ENCODE measurements at regions not wholly inside any gene's neighbourhood (a gene's known extent, or its start where the extent isn't known, plus 50 kb on each side); places are given as distances from the start of the nearest gene placed in this dataset.

GRCh38 chr10:21162948-21163347, 265.8 kb upstream of the NEBL start:
- Histone ChIP-seq H3K9ac (ENCODE audit: low read depth, low read length, poor library complexity) (no peak overlapping the region), H3K79me1 (ENCODE audit: low read depth, low read length) (no peaks in the 10 kb centered on the region), H3K23ac (ENCODE audit: low read depth, low read length, poor library complexity) (no peak overlapping the region), H3K4me3 (ENCODE audit: low read length in 2 of 2) (no peak overlapping the region), H3K27me3 (ENCODE audit: control insufficient read depth in 3 of 3, insufficient read depth in 3 of 3, low read depth in 1 of 3, low read length in 3 of 3) (no peaks in the 10 kb centered on the region), H2AFZ (ENCODE audit: low read length) (no peak overlapping the region), H2BK5ac (ENCODE audit: low read length) (no peak overlapping the region), H3K27ac (replicated peaks; ENCODE audit: low read length) (no peak overlapping the region), H3K18ac (ENCODE audit: low read length) (no peak overlapping the region), H3K4me1 (ENCODE audit: control insufficient read depth in 2 of 2, insufficient read depth in 1 of 2, low read depth in 1 of 2, low read length in 2 of 2) (peaks cover 0 to 4% of the 10 kb centered on the region in 2 donors), H2BK15ac (ENCODE audit: low read length) (no peak overlapping the region), H3K4me2 (ENCODE audit: insufficient read depth, low read length, poor library complexity, severe bottlenecking) (no peak overlapping the region), H4K8ac (ENCODE audit: low read depth, low read length) (no peak overlapping the region), H2AK5ac (ENCODE audit: low read depth, low read length) (no peak overlapping the region), H2BK12ac (ENCODE audit: low read length) (no peak overlapping the region), H2BK120ac (ENCODE audit: low read depth, low read length) (no peak overlapping the region), H3K36me3 (replicated peaks in 1 of 2; ENCODE audit: control insufficient read depth in 2 of 2, insufficient read depth in 2 of 2, low read length in 2 of 2) (peaks cover 0 to 5% of the 10 kb centered on the region in 2 donors), H4K91ac (ENCODE audit: low read depth, low read length, poor library complexity) (no peak overlapping the region), H3K4ac (ENCODE audit: low read length) (no peak overlapping the region), H3K14ac (ENCODE audit: low read length) (no peak overlapping the region), H3K9me3 (replicated peaks in 1 of 2; ENCODE audit: control insufficient read depth in 2 of 2, insufficient read depth in 1 of 2, low read depth in 1 of 2, low read length in 2 of 2) (peaks cover 11 to 19% of the 10 kb centered on the region in 2 donors)
- DNase-seq (ENCODE audit: low spot score): no peak

GRCh38 chr10:21161647-21162046, 264.5 kb upstream of the NEBL start:
- Histone ChIP-seq H3K9me3 (replicated peaks in 1 of 2; ENCODE audit: control insufficient read depth in 2 of 2, insufficient read depth in 1 of 2, low read depth in 1 of 2, low read length in 2 of 2) (peaks cover 11 to 16% of the 10 kb centered on the region in 2 donors), H2BK15ac (ENCODE audit: low read length) (no peak overlapping the region), H4K8ac (ENCODE audit: low read depth, low read length) (no peak overlapping the region), H2BK5ac (ENCODE audit: low read length) (no peak overlapping the region), H2AK5ac (ENCODE audit: low read depth, low read length) (no peak overlapping the region), H3K27ac (replicated peaks; ENCODE audit: low read length) (peak overlapping the region; percentile 88), H3K9ac (ENCODE audit: low read depth, low read length, poor library complexity) (no peak overlapping the region), H2AFZ (ENCODE audit: low read length) (no peak overlapping the region), H3K23ac (ENCODE audit: low read depth, low read length, poor library complexity) (no peak overlapping the region), H3K4me2 (ENCODE audit: insufficient read depth, low read length, poor library complexity, severe bottlenecking) (no peak overlapping the region), H3K18ac (ENCODE audit: low read length) (no peak overlapping the region), H3K36me3 (replicated peaks in 1 of 2; ENCODE audit: control insufficient read depth in 2 of 2, insufficient read depth in 2 of 2, low read length in 2 of 2) (peaks cover 0 to 5% of the 10 kb centered on the region in 2 donors), H3K14ac (ENCODE audit: low read length) (no peak overlapping the region), H4K91ac (ENCODE audit: low read depth, low read length, poor library complexity) (no peak overlapping the region), H3K4ac (ENCODE audit: low read length) (no peak overlapping the region), H2BK120ac (ENCODE audit: low read depth, low read length) (no peak overlapping the region), H3K4me1 (ENCODE audit: control insufficient read depth in 2 of 2, insufficient read depth in 1 of 2, low read depth in 1 of 2, low read length in 2 of 2) (peaks cover 0 to 4% of the 10 kb centered on the region in 2 donors), H3K4me3 (ENCODE audit: low read length in 2 of 2) (no peak overlapping the region), H2BK12ac (ENCODE audit: low read length) (no peak overlapping the region), H3K79me1 (ENCODE audit: low read depth, low read length) (no peaks in the 10 kb centered on the region), H3K27me3 (ENCODE audit: control insufficient read depth in 3 of 3, insufficient read depth in 3 of 3, low read depth in 1 of 3, low read length in 3 of 3) (no peaks in the 10 kb centered on the region)
- DNase-seq (ENCODE audit: low spot score): peak; percentile 59
- WGBS, 2 donors (ENCODE audit: extremely low coverage in 2 of 2, insufficient read length in 2 of 2, insufficient replicate concordance in 1 of 2): no CpG with 5 or more reads among the region's 2 CpGs

- H2BK120ac ChIP-seq (ENCODE audit: low read depth, low read length): no peak overlapping the region
- H2BK15ac ChIP-seq (ENCODE audit: low read length): no peak overlapping the region
- H4K91ac ChIP-seq (ENCODE audit: low read depth, low read length, poor library complexity): no peak overlapping the region
- H3K9ac ChIP-seq (ENCODE audit: low read depth, low read length, poor library complexity): no peak overlapping the region
- H3K27ac ChIP-seq (replicated peaks; ENCODE audit: low read length): peak overlapping the region; percentile 88
- H3K9me3 ChIP-seq (replicated peaks in 1 of 2; ENCODE audit: control insufficient read depth in 2 of 2, insufficient read depth in 1 of 2, low read depth in 1 of 2, low read length in 2 of 2): peaks cover 11 to 13% of the 10 kb centered on the region in 2 donors
- WGBS, 2 donors (ENCODE audit: extremely low coverage in 2 of 2, insufficient read length in 2 of 2, insufficient replicate concordance in 1 of 2): no CpG with 5 or more reads among the region's 5 CpGs
- no peak overlapping the region for H3K4me2 ChIP-seq (ENCODE audit: insufficient read depth, low read length, poor library complexity, severe bottlenecking)
- no peak overlapping the region for H3K4ac ChIP-seq (ENCODE audit: low read length)
- peak; percentile 17 for DNase-seq (ENCODE audit: low spot score)
- no peak overlapping the region for H4K8ac ChIP-seq (ENCODE audit: low read depth, low read length)
- no peak overlapping the region for H2AFZ ChIP-seq (ENCODE audit: low read length)
- H3K4me3 ChIP-seq (ENCODE audit: low read length in 2 of 2): no peak overlapping the region
- H3K14ac ChIP-seq (ENCODE audit: low read length): no peak overlapping the region
- no peak overlapping the region for H2AK5ac ChIP-seq (ENCODE audit: low read depth, low read length)
- peaks cover 0 to 5% of the 10 kb centered on the region in 2 donors for H3K36me3 ChIP-seq (replicated peaks in 1 of 2; ENCODE audit: control insufficient read depth in 2 of 2, insufficient read depth in 2 of 2, low read length in 2 of 2)
- peaks cover 0 to 4% of the 10 kb centered on the region in 2 donors for H3K4me1 ChIP-seq (ENCODE audit: control insufficient read depth in 2 of 2, insufficient read depth in 1 of 2, low read depth in 1 of 2, low read length in 2 of 2)
- no peak overlapping the region for H3K23ac ChIP-seq (ENCODE audit: low read depth, low read length, poor library complexity)
- H2BK5ac ChIP-seq (ENCODE audit: low read length): no peak overlapping the region
- no peak overlapping the region for H2BK12ac ChIP-seq (ENCODE audit: low read length)
- H3K79me1 ChIP-seq (ENCODE audit: low read depth, low read length): no peaks in the 10 kb centered on the region
- H3K27me3 ChIP-seq (ENCODE audit: control insufficient read depth in 3 of 3, insufficient read depth in 3 of 3, low read depth in 1 of 3, low read length in 3 of 3): no peaks in the 10 kb centered on the region
- H3K18ac ChIP-seq (ENCODE audit: low read length): no peak overlapping the region
These were observed 264.0 kb upstream of the NEBL start for GRCh38 chr10:21161090-21161625.

GRCh38 chr10:21160116-21160515, 263.0 kb upstream of the NEBL start:
- Histone ChIP-seq H3K27ac (replicated peaks; ENCODE audit: low read length) (peak overlapping the region; percentile 19), H3K14ac (ENCODE audit: low read length) (no peak overlapping the region), H3K36me3 (replicated peaks in 1 of 2; ENCODE audit: control insufficient read depth in 2 of 2, insufficient read depth in 2 of 2, low read length in 2 of 2) (peaks cover 0 to 5% of the 10 kb centered on the region in 2 donors), H2BK120ac (ENCODE audit: low read depth, low read length) (no peak overlapping the region), H2AFZ (ENCODE audit: low read length) (no peak overlapping the region), H3K18ac (ENCODE audit: low read length) (no peak overlapping the region), H3K4me3 (ENCODE audit: low read length in 2 of 2) (no peak overlapping the region), H3K9ac (ENCODE audit: low read depth, low read length, poor library complexity) (no peak overlapping the region), H3K23ac (ENCODE audit: low read depth, low read length, poor library complexity) (no peak overlapping the region), H3K4me1 (ENCODE audit: control insufficient read depth in 2 of 2, insufficient read depth in 1 of 2, low read depth in 1 of 2, low read length in 2 of 2) (peaks cover 0 to 4% of the 10 kb centered on the region in 2 donors), H2BK15ac (ENCODE audit: low read length) (no peak overlapping the region), H4K91ac (ENCODE audit: low read depth, low read length, poor library complexity) (no peak overlapping the region), H3K4me2 (ENCODE audit: insufficient read depth, low read length, poor library complexity, severe bottlenecking) (no peak overlapping the region), H3K4ac (ENCODE audit: low read length) (no peak overlapping the region), H2BK12ac (ENCODE audit: low read length) (no peak overlapping the region), H4K8ac (ENCODE audit: low read depth, low read length) (no peak overlapping the region), H3K27me3 (ENCODE audit: control insufficient read depth in 3 of 3, insufficient read depth in 3 of 3, low read depth in 1 of 3, low read length in 3 of 3) (no peaks in the 10 kb centered on the region), H3K9me3 (replicated peaks in 1 of 2; ENCODE audit: control insufficient read depth in 2 of 2, insufficient read depth in 1 of 2, low read depth in 1 of 2, low read length in 2 of 2) (peaks cover 9 to 13% of the 10 kb centered on the region in 2 donors), H3K79me1 (ENCODE audit: low read depth, low read length) (no peaks in the 10 kb centered on the region), H2BK5ac (ENCODE audit: low read length) (no peak overlapping the region), H2AK5ac (ENCODE audit: low read depth, low read length) (no peak overlapping the region)
- DNase-seq (ENCODE audit: low spot score): no peak
- no CpG with 5 or more reads among the region's 4 CpGs for WGBS, 2 donors (ENCODE audit: extremely low coverage in 2 of 2, insufficient read length in 2 of 2, insufficient replicate concordance in 1 of 2)

Measured in neuronal stem cell (in vitro differentiated cells).